A549 (cell line): ENCODE measurements at regions not wholly inside any gene's neighbourhood (a gene's known extent, or its start where the extent isn't known, plus 50 kb on each side); places are given as distances from the start of the nearest gene placed in this dataset.

Experiments used
- ATAC-seq, 2 experiments: fragments of 200-7000 bp in 1 of 2; fragments of >200 bp in 1 of 2; cut with Nextera tagmentation in 1 of 2; cut with Tn5 transposase in 1 of 2; 3 replicates each; pipeline versions ENCODE4 v1.8.0 to v1.9.1; 2018 to 2020; ENCODE audit warnings: mild to moderate bottlenecking in 1 of 2, moderate library complexity in 1 of 2
- CTCF ChIA-PET: fragments of 300-600 bp; sonication (Branson Sonifier 250); formaldehyde crosslinking; extraction: SDS; loops from one replicate; lab custom pipeline; 2021; ENCODE audit warnings: antibody characterized with exemption, inconsistent platforms; lab: Yijun Ruan, JAX
- POLR2A ChIA-PET: fragments of 350-600 bp; formaldehyde crosslinking; extraction: SDS; loops from one replicate; lab custom pipeline; 2021; ENCODE audit warnings: antibody characterized with exemption, inconsistent platforms; lab: Yijun Ruan, JAX
- DNase-seq, 2 experiments: peaks; one replicate each; pipeline versions ENCODE4 v3.0.0 to v3.0.0-alpha.2; 2011 to 2016; ENCODE audit warnings: low read depth in 1 of 2, low spot score in 1 of 2
- FAIRE-seq: peaks from 2 replicates; lab custom pipeline; 2011; peaks lifted over from hg19 to GRCh38; lab: Jason Lieb, UNC
- H3K27ac ChIP-seq, 2 experiments: fragments of >200 bp; sonication (Bioruptor Twin); formaldehyde crosslinking; 3 replicates each; pipeline ENCODE4 v1.5.1; 2016 to 2017
- H3K4me1 ChIP-seq: fragments of >200 bp; sonication (Bioruptor Twin); formaldehyde crosslinking; 3 replicates; pipeline ENCODE4 v1.6.1; 2016
- H3K4me2 ChIP-seq: fragments of >200 bp; sonication (Bioruptor Twin); formaldehyde crosslinking; 3 replicates; pipeline ENCODE4 v1.6.1; 2016
- H3K4me3 ChIP-seq: fragments of >200 bp; sonication (Bioruptor Twin); formaldehyde crosslinking; 3 replicates; pipeline ENCODE4 v1.5.1; 2016
- H3K9me3 ChIP-seq: fragments of >200 bp; sonication (Bioruptor Twin); formaldehyde crosslinking; 3 replicates; pipeline ENCODE4 v1.6.1; 2016
- ATOH8 ChIP-seq: fragments of 250-450 bp; sonication (Bioruptor Pico); IDR thresholded peaks from 2 replicates; pipeline ENCODE4 v1.5.0; 2020; ENCODE audit warnings: low read depth, mild to moderate bottlenecking, moderate library complexity
- BHLHE40 ChIP-seq: IDR thresholded peaks from 2 replicates; pipeline ENCODE4 v1.6.1; 2012; ENCODE audit warnings: low read depth, low read length, inconsistent platforms
- CHD4 ChIP-seq: fragments of 200-600 bp; sonication (generic); IDR thresholded peaks from 2 replicates; pipeline ENCODE4 v1.6.1; 2016; ENCODE audit warnings: antibody characterized with exemption, mild to moderate bottlenecking, borderline replicate concordance
- CTCF ChIP-seq: fragments of >200 bp; sonication (Bioruptor Twin); formaldehyde crosslinking; IDR thresholded peaks from 3 replicates; pipeline ENCODE4 v1.5.1; 2016
- E2F6 ChIP-seq: IDR thresholded peaks from 2 replicates; pipeline ENCODE4 v1.6.1; 2012; ENCODE audit warnings: low read depth, borderline replicate concordance
- EP300 ChIP-seq, 2 experiments: fragments of >200 bp; sonication (Bioruptor Twin); formaldehyde crosslinking; IDR thresholded peaks; 2 replicates in 1 of 2; 3 replicates in 1 of 2; pipeline ENCODE4 v1.6.1; 2016 to 2017
- ESRRA ChIP-seq: fragments of 150-350 bp; IDR thresholded peaks from 2 replicates; pipeline ENCODE4 v1.6.1; 2014; ENCODE audit warnings: mild to moderate bottlenecking, low read length, borderline replicate concordance
- FOSL2 ChIP-seq, 2 experiments: fragments of 450-650 bp in 1 of 2; fragments of >200 bp in 1 of 2; sonication (Bioruptor Twin) in 1 of 2; formaldehyde crosslinking; IDR thresholded peaks; 2 replicates each; pipeline versions ENCODE4 v1.5.0 to v1.6.1; 2016 to 2020; ENCODE audit warnings: mild to moderate bottlenecking in 1 of 2, moderate library complexity in 1 of 2
- HES2 ChIP-seq: fragments of >200 bp; sonication (Bioruptor Twin); formaldehyde crosslinking; IDR thresholded peaks from 2 replicates; pipeline ENCODE4 v1.6.1; 2016
- HOXB13 ChIP-seq: fragments of 250-450 bp; sonication (Bioruptor Pico); IDR thresholded peaks from 2 replicates; pipeline ENCODE4 v1.5.0; 2020; ENCODE audit warnings: low read depth, mild to moderate bottlenecking, moderate library complexity
- HOXB5 ChIP-seq: fragments of 250-450 bp; sonication (Bioruptor Pico); IDR thresholded peaks from 2 replicates; pipeline ENCODE4 v1.5.0; 2020; ENCODE audit warnings: mild to moderate bottlenecking, moderate library complexity
- MAX ChIP-seq: IDR thresholded peaks from 2 replicates; pipeline ENCODE4 v1.6.1; 2012
- MAZ ChIP-seq: fragments of 150-350 bp; IDR thresholded peaks from 2 replicates; pipeline ENCODE4 v1.6.1; 2014; ENCODE audit warnings: antibody characterized with exemption, low read depth, low read length, borderline replicate concordance
- NFE2L2 ChIP-seq: fragments of 150-350 bp; conservative IDR thresholded peaks from 2 replicates; pipeline ENCODE4 v1.6.1; 2014; ENCODE audit warnings: low read length
- NPAS2 ChIP-seq: fragments of 250-450 bp; sonication (Bioruptor Pico); IDR thresholded peaks from 2 replicates; pipeline ENCODE4 v1.8.0; 2022; ENCODE audit warnings: mild to moderate bottlenecking, moderate library complexity, borderline replicate concordance
- RAD21 ChIP-seq, 2 experiments: fragments of >200 bp in 1 of 2; sonication (Bioruptor Twin) in 1 of 2; formaldehyde crosslinking in 1 of 2; IDR thresholded peaks in 1 of 2; conservative IDR thresholded peaks in 1 of 2; 2 replicates in 1 of 2; 3 replicates in 1 of 2; pipeline ENCODE4 v1.6.1; 2012 to 2018; ENCODE audit warnings: inconsistent platforms in 1 of 2
- RFX5 ChIP-seq: fragments of 450-650 bp; IDR thresholded peaks from 2 replicates; pipeline ENCODE4 v1.7.1; 2014; ENCODE audit warnings: antibody characterized with exemption, mild to moderate bottlenecking, moderate library complexity
- RNF2 ChIP-seq: fragments of 200-600 bp; sonication (generic); IDR thresholded peaks from 2 replicates; pipeline ENCODE4 v1.6.1; 2016; ENCODE audit warnings: low read depth, mild to moderate bottlenecking, antibody characterized with exemption, moderate library complexity, borderline replicate concordance
- TFCP2L1 ChIP-seq: fragments of 250-450 bp; sonication (Bioruptor Pico); IDR thresholded peaks from 2 replicates; pipeline ENCODE4 v1.5.0; 2021; ENCODE audit warnings: mild to moderate bottlenecking
- TP53 ChIP-seq: fragments of 250-450 bp; sonication (Bioruptor Pico); IDR thresholded peaks from 2 replicates; pipeline ENCODE4 v1.5.0; 2021; ENCODE audit warnings: mild to moderate bottlenecking, moderate library complexity
- USF2 ChIP-seq: fragments of 450-650 bp; IDR thresholded peaks from 2 replicates; pipeline ENCODE4 v1.6.1; 2014; ENCODE audit warnings: antibody characterized with exemption
- WGBS: methylation state at CpG from one replicate; pipeline ENCODE4 v1.1.6; 2017; ENCODE audit errors: missing lambda C conversion rate; 5-methylcytosine and 5-hydroxymethylcytosine counted together

GRCh38 chr4:41822325-41822724, 73.8 kb upstream of the PHOX2B start:
- ATAC-seq (no peak), DNase-seq (no peak), FAIRE-seq (no peak)
- Histone ChIP-seq H3K4me3 (no peak overlapping the region), H3K4me1 (no peaks in the 10 kb centered on the region), H3K27ac (no peak overlapping the region), H3K9me3 (no peaks in the 10 kb centered on the region), H3K4me2 (no peak overlapping the region)
- ChIA-PET POLR2A (no interaction called here), CTCF (no interaction called here)
- TF ChIP-seq NFE2L2 (no peak), RAD21 (conservative IDR thresholded peaks at IDR 0.05 in 1 of 2, IDR thresholded peaks at IDR 0.05 in 1 of 2) (no peak), MAZ (no peak), FOSL2 (IDR thresholded peaks at IDR 0.05) (no peak), FOSL2 (CRISPR knock-in tag; IDR thresholded peaks at IDR 0.05) (no peak), TFCP2L1 (no peak), TP53 (no peak), NPAS2 (CRISPR knock-in tag) (no peak), HES2 (no peak), E2F6 (no peak), EP300 (IDR thresholded peaks at IDR 0.05) (no peak), ESRRA (no peak), BHLHE40 (no peak), HOXB13 (CRISPR knock-in tag) (no peak), RFX5 (no peak), MAX (no peak), CHD4 (no peak), HOXB5 (CRISPR knock-in tag) (no peak), CTCF (no peak)
- 3% methylated on average over 4 of the region's 4 CpGs for WGBS

- ATAC-seq (no peak), DNase-seq (no peak), FAIRE-seq (no peak)
- WGBS = 0% methylated on average over 2 of the region's 2 CpGs
- Histone ChIP-seq H3K4me2 (no peak overlapping the region), H3K4me1 (no peaks in the 10 kb centered on the region), H3K27ac (no peak overlapping the region), H3K4me3 (no peak overlapping the region), H3K9me3 (no peaks in the 10 kb centered on the region)
- ChIA-PET CTCF (no interaction called here), POLR2A (no interaction called here)
- TF ChIP-seq HOXB5 (CRISPR knock-in tag) (no peak), ATOH8 (no peak), RNF2 (no peak), USF2 (no peak)
Observed at GRCh38 chr4:41820473-41820872, 71.9 kb upstream of the PHOX2B start.
